ENCODE measurements at regions not wholly inside any gene's neighbourhood (a gene's known extent, or its start where the extent isn't known, plus 50 kb on each side); places are given as distances from the start of the nearest gene placed in this dataset.

DNA sequence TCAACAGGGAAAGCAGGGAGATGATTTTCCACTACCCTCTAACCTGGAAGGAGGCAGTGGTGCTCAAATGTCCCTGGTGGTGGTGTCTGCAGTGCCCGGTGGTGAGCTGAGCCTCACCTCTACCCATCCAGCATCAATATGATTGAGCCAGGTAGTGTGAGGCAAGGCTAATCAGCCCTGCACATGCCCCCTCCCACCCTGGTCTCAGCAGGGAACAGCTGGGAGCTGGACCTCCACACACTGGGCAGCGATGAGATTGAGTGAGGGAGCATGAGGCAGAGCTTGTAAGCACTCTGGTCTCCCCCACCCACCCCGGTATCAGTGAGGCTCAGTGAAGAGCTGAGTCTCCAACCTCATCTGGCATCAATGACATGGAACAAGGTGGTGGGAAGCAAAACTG is 634.3 kb downstream of the PTPRU start:
- DNase-seq: no peak

DNA sequence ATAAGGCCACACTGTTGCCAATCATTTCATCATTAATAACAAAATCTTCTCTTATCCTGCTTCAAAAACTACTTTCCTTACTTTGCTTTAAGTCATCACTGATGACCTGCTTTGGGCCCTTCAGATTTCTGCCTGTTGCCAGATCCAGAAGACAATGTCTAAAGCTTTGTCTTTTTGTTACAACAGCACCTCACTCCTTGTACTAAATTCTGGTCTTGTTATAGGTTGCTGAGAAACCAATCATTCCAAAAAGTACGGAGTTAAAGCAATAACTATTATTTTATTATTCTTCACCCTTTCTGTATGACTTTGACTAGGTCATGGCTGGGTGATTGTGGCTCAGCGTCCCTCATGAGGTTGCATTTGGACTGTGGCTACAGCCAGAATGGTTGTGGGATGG is 633.5 kb downstream of the PTPRU start:
- DNase-seq: no peak

DNA sequence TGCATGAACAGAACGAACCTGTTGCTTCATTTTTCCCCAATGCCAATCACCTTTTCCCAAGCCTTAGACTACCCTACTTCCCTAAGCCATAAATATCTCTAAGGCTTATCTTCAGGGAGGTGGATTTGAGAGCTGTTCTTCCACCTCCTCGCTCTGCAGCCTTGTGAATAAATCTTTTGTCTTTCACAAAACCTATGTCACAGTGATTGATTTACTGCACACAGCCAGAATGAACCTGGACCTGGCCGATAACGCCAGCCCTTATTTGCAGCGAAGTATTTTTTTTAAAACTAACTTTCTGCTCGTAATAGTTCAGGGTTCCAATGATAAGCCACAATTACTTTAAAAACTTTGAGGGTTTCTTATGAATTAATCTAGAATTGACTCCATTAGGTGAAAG is 632.6 kb downstream of the PTPRU start:
- DNase-seq: no peak

DNA sequence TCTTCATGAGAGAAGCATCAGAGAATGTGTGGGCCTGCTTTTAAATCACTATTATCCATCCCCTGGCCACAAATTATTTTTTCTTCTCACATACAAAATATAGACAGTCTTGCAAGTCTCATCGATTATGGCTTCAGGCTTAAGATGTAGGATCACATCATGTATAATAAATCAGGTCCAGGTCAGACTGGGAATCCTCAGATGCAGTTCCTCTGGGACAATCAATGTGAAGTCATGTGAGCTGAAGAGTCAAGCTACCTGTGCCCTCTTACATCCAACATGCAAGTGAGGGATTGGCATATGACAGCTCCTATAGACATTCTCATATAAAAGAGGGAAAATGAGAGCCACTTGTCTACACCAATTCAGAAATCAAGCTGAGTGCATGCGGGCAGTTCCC is 631.8 kb downstream of the PTPRU start:
- no peak for DNase-seq

DNA sequence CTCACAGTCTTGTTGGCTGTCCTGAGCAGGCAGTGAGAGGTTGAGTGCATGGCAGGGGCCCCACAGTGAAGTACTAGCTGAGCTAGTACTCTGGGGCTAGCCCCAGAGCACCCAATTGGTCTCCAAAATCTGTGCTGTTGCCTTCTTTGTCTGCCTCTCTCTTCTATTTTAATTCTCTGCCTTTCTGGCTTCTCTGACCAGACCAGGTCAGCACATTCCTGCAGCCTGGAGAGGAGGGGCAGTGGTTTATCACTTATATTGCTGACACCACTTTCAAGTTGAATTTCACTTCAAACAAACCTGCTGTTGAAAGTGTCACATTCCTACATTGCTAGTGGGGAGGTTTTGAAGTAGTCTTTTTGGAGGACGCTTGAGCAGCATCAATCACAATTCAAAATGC is 628.7 kb downstream of the PTPRU start:
- no peak for DNase-seq

DNA sequence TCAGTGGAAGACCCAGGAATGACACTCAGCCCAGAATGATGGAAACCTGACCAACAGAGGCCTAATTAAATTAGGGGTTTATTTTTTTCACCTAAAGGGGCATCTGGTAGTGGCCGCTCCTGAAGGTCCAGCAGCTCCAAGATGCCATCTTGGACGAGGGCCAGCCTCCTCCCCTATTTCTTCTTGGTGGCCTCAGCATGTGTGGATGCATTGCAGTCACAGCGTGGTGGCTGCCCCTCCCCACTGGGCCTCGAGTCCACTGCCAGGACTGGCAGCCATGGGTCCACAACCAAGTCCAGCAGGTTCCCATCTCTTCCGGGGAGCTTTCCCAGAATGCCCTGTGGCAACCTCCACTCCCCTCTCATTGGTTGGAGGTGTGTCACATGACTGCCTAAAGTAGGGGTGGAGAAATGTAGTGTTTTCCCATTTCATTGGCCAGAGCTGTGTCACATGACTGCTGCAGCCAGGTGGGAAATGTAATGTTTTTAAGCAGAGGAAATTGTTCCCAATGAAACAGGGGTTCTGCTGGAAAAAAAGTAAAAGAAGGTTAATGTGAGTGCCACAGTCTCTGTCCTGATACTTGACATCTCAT is 628.2 kb downstream of the PTPRU start:
- DNase-seq: no peak

DNA sequence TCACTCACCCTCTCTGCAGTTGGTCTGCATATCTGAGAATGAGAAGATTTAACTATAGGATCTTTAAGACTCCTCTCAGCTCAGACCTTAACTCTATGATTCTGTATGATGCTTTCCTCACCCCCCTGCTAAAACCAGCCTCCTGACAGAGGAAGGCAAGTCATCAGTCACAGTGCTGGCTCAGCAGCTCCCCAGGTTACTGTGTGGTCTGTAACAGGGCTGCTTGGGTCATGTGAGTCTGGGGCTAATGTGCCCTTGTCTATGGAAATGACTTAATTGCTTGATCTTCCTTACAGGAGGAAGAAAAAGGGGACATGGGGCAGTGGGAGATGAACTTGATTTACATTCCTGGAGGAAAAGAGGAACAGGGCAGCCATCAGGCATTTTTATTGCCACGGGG is 625.6 kb downstream of the PTPRU start:
- DNase-seq: no peak

DNA sequence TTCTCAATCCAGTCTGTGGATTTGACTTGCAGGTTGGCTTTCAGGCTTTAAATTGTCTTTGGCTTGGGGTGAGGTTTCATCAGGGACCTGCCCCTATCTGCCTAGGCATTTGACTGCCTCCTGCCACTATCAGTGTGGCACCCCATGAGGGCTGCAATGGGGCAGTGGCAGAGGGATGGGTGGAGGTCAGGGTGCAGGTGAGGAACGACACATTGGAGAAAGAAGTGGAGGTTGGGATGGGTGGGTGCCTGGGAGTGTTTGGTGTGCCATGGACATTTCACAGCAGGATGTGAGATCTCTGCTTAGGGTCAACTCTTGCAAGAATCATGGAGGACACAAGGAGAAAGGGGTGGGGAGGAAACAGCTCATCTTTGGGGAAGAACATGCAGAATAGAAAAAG is 625.1 kb downstream of the PTPRU start:
- DNase-seq: no peak

DNA sequence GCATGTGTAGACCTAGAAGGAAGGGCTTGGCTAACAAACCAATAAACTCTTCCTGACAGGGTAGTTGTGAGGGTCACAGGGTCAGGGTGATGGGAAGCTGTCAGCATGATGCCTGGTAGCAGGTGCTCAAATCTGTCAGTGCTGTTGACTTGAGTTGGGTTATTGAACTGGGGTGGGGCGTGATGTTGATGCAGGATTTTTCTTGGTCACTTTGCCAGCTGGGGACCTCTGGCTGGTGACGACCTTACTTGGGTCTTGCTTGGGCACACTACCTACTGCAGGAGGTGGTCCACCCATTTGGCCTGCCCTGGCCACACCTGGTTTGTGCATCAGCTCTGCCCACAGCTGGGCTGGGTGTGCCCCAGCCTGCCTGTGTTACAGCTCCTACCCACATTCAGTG is 624.4 kb downstream of the PTPRU start:
- DNase-seq: no peak

DNA sequence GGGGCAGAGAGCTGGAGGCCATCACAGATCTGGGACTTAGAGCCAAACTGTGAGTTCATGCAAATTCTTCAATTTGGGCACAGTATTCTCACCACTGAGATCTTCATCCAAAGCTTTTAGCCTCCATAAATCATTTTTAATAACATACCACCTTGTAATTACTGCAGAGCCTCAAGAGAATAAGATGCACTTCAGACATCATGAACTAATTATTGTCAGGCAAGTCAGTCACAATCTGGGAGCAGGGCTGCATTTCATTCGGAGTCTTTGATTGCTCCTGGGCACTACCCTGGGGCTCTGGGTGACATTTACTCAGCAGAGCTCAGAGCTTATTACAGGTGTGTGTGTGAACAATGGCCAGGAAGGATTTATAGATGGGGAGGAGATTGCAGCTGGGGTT is 623.7 kb downstream of the PTPRU start:
- no peak for DNase-seq

DNA sequence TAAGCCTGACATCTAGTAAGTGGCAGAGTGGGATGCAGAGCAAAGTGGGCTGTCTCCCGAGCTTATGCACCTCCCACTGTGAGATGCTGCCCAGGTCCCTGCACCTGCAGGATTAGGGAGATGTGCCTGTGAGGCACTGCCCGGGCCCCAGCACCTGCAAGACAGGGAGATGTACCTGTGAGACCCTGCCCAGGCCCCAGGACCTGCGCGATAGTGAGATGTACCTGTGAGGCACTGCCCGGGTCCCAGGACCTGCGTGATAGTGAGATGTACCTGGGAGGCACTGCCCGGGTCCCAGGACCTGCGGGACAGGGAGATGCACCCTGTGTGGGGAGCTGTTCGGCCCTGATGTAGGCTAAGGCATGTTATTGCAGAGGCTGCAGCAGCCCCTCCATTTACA is 622.8 kb downstream of the PTPRU start:
- no peak for DNase-seq

DNA sequence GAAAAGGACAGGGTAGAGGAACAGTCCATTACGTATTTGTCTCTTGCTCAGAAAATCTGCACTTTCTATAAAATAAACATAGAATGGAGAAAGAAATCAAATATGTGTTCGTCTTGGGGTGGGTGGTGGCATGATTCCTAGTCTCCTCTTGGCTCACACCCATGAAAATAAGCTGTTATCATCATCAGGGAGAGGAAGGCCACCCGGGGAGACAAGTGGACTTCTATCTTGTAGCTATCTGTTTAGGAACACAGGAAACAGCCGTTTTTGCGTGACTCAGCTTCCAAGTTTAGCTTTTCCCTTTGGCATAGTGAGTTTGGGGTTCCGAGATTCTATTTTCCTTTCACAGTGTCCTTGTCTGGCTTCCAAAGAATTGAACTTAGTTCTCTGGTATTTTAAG is 622.3 kb downstream of the PTPRU start:
- DNase-seq: no peak

DNA sequence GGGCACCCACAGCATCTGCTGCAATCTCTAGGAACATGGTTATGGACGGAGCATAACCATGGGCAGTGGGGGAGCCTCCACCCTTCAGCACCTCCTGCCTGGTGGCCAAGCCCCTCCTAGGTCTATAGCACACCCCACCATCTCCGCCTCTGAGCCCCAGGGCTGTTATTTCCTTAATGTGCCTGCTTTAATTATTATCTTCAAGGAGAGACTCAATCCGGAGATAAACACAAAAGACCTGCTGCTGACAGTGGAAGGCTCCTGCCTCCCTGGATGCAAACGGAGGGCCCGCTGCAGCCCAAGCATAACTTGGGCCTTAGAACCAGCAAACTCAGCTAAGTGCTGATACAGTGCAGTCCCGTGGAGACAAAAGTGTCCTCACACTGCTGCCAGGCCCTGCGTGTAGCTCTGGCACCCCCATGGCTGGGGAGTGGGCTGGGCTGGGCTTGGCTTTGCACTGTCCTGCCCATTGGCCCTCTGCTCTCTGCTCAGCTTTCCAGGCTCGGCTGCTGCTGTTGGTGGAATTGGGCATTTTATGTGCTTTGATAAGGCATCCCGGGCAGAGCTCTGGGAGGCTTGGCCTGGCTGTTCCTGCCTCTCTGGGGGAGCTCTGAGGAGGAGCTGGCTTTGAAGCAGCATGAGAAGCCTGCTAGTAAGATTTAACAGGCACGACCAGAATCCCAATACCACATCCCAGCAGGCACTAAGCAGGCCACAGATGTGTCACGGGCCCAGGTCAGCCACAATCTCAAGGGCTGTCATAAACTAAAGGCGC is 620.2 kb downstream of the PTPRU start:
- no peak for DNase-seq

DNA sequence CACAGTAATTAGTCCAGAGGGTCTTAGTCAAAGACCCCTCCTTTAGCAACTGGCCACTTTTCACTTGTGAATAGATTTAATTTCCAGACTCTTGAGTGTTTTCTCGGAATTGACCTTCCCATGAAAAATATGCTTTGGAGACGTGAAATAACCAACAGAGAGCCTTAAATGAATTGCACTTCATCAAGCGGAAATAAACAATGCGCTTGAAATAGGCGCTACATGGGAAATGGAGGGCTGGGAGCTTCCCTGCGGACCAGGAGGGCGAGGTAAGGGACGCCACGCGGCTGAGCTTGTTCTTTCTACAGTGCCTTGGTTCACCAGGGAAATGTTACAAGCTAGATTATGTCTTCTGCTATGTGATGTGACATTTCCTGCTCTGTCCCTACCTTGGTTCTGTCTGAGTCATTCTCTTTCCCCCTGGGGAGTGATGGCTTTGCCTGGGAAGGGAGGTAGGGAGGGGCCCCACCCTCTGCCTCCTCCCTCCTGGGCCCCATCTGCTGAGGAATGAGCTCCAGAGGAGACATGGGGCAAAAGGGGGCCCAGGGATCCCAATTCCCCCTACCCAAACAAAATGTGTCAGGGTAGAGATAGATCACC is 619.3 kb downstream of the PTPRU start:
- no peak for DNase-seq

DNA sequence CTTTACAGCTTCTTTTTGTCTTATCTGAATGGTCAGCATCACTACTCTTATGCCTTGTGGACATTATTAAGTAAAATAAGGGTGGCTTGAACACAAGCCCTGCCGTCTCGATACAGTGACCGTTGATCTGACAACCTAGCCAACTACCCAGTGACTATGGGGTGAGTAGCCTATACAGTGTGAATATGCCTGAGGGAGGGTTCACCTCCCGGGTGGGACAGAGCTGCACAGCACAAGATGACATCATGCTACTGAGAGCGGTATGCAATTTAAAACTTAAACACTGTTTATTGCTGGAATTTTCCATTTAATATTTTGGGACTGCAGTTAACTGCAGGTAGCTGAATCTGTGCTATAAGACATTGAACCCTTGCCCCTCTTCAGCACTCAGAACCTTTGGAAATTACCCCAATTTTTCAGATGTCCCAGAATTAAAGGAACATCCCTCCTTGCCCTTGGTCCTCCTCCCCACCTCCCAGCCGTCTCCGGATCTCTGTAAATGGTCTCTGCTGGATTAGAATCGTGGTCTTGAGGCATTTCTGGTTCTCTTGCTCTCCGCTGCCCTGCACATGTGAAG is 618.5 kb downstream of the PTPRU start:
- no peak for DNase-seq

DNA sequence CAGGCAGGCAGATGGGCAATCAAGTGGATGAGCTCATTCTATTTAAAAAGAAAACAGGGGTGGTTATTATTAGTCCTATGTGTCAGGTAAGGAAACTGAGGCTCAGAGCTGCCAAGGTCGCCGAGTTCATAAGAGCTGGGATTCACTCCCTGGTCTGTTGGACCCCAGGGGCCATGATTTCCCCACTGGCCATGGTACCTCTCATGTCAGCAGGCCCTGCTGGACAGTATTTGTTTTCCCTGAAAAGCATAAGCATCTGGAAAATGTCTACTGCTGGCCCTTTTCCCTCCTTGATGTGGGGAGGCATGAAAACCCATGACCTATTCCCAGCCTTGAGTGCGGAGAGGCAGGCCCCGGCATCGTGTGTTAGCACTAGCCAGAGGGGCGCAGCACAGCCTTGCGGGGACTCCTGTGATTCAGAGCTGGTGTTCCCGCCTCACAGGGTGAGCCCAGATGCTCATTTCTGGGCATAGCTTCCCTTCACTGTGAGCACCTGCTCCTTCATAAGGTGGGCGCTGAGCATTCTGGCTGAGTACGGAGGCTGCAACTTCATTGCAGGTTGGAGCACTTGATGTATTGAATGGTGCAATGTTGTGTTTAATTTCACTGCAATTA is 617.5 kb downstream of the PTPRU start:
- no peak for DNase-seq

DNA sequence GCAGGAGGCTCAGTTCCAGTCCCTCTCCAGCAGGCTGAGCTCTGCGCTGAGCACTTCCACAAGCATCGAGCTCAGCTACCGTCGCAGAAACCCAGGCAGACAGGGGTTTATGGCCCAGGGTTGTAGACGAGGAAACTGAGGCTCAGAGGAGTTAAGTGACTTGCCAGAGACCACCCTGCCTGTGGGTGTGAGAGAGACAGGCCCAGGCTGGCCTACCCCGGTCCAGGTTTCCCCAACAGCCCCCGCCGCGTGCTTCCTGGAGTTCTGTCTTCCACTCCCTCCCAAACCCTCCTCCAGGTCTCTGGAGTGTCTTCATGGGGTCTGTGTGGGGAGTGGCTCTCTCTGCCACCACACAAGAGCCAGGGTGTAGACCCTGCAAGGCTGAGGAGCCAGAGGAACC is 615.9 kb downstream of the PTPRU start:
- DNase-seq: no peak

DNA sequence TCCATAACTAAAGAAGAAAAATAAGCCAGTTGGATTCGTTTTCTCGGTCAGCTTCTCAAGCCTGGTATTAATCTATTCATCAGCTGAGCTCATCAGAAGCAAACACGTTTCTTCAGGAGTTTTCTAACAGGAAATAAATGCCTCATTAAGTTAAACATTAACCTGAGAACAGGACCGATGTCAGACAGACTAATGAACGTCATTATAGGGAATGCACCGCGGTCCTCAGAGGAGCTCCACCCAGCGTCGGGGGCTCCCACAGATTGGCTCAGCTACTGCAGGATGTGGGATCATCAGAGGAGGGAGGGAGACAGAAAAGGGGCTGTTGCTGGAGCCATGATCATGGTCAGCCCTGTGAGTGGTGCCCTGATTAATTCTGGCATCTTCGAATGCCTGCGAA is 615.4 kb downstream of the PTPRU start:
- DNase-seq: no peak

DNA sequence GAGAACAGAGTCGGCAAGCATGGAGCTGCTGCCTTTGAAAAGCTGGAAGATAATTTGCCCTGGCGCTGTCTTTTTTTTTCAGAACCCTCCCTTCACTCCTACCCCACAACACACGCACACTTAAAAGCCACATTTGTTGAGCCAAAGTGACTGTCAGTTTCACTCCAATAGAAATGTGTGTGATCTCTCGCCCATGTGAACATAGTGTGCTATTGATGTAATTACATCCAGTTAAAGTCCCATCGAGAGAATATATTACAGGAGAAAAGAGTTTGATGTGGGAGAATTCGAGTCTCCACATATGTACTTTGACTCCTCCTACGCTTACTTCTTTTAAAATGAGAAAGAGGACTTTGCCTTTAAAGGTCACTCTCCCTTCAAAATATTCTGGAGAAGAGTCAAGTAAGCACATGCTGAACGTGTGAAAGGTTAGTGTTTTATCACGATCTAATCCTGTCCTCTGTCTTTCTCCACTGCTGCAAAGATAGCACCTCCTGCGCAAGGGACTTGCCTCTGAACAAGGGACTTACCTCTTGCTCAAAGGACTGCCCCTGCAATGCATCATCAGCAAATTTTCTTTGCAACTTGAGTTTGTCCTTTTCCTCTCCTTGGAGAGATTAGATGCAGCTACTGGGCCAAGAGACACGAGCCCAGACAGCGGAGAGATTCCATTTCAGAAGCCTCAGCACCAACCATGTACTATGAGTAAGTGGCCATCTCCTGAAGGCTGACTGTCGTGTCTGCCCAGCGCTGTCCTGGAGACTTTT is 613.9 kb downstream of the PTPRU start:
- no peak for DNase-seq

DNA sequence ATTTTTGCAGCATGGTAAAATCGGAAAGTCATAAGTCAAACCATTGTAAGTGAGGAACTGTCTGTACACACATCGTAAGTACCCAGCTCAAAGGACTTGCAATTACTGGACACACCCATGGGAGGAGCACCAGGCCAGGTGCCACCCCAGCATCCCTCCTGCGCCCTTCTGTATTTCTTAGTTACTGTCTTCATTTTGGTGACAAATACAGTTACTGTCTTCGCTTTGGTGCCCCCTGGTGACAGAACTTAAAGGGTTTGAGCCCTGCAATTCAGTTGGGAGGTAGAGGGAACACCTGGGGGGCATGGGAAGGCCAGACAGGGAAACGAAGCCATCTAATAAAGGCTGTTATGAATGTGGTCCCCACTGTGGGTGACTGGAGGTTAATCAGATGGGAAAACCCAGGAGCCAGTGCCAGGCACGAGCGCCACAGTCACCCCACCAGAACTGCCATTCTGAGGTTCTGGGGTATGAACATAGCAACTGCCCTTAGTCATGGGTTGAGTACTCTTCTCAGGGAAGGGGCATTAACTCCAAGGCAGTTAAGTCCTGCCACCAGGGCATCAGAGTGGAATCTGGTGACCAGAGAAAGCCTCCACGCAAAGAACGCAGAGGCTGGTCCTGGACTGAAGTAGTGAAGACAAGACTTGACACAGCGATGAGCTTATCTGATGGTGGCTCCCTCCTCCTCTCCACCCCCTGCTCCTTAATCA is 612.9 kb downstream of the PTPRU start:
- DNase-seq: no peak

DNA sequence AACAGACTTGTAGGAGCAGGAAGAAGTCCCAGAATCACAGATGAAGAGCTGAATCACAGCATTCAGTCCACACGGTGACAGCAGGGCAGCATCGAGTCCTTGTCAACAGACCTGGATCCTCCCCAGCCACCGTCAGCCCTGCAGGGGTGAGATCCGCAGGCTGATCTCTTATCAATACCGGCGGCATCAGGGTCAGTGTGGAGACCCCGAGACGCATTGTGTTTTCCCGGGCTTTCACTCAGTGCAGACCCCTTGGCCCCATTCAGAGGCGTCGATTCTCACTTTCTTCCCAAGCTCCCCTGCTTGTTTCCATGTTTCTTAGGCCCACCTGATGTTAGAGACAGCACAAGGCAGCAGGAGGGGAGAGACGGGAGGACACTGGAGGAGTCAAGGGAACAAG is 609.6 kb downstream of the PTPRU start:
- DNase-seq: no peak

DNA sequence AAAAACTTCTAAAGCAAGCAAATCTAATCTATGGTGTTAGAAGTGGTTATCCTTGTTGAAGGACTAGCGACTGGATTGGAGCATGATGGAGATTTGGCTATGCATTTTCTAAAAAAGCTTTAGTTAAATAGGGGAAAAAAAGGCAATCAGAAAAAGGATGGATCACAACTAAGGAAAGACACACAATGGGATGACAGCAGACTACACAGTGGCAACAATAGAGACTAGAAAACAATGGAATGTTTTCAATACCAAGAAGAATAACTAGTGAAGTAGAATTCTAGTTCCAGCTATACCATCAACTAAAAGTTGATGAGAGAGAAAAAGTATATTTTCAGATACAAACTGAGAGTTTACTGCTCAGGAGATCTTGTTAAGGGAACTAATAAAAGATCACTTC is 605.8 kb downstream of the PTPRU start:
- DNase-seq: no peak
